HG03135 (cell line): ENCODE measurements at regions not wholly inside any gene's neighbourhood (a gene's known extent, or its start where the extent isn't known, plus 50 kb on each side); places are given as distances from the start of the nearest gene placed in this dataset.
A peak's percentile ranks its signal among the peaks of the same experiment; 100 is the strongest.
"Not testable (repeated sequence)": the region's sequence is repeated elsewhere in the genome, so short reads cannot be mapped to it uniquely, and the experiment has no call there.

Experiments
- ATAC-seq: cut with Tn5 transposase; IDR thresholded peaks from one replicate; pipeline ENCODE4 v1.9.1; 2021; ENCODE audit warnings: mild to moderate bottlenecking, moderate library complexity; ENCODE audit not compliant: unreplicated experiment

- ATAC-seq, result no peak
Measured at GRCh38 chr2:230593765-230594164, 118.9 kb upstream of the CAB39 start.

DNA sequence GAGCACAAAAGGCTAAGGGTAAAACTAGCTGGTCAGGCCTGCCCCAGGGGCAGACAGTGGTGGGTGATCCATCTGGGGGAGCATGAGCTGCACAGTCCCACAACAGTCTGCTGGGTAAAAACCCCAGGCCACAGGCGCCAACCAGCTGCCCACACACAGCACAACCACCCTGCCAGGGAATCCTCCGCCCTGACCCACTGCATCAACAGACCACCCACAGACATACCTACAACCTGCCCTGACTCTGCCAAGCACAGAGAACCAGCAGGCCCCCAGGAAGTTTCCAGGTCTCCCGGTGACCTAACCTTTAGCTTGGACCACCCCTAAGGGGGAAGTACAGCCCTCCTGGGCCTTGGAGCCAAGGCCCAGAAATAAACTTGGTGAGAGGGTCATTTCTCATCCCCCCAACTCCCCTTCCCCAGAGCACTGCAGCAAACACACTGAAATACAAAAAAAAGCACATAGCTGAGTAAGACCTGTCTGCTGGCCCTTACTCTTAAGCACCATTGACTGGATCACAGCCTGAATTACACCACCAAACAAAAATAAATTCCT lies 118.3 kb upstream of the CAB39 start:
- no peak for ATAC-seq

DNA sequence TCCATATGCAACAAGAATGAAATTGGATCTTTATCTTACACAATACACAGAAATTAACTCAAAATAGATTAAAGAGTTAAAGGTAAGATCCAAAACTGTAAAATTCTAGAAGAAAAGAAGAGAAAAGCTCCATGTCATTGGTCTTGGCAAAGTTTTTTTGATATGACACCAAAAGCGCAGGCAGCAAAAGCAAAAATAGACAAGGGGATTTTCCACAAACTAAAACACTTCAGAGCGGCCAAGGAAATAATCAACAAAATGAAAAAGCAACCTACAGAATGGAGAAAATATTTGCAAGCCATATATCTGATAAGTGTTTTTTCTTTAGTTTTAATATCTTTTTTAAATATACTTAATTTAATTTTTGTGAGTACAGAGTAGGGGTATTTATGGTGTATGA lies 112.8 kb upstream of the CAB39 start:
- ATAC-seq, result no peak

DNA sequence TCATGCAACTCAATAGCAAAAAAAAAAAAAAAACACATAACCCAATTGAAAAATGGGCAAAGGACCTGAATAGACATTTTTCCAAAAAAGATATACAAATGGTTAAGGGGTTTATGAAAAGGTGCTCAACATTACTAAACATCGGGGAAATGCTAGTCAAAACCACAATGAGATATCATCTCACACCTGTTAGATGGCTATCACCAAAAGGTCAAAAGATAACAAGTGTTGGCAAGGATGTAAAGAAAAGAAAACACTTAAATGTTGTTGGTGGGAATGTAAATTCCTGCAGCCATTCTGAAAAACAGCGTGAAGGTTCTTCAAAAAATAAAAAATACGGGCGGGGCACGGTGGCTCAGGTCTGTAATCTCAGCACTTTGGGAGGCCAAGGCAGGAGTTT lies 112.4 kb upstream of the CAB39 start:
- ATAC-seq, result no peak

DNA sequence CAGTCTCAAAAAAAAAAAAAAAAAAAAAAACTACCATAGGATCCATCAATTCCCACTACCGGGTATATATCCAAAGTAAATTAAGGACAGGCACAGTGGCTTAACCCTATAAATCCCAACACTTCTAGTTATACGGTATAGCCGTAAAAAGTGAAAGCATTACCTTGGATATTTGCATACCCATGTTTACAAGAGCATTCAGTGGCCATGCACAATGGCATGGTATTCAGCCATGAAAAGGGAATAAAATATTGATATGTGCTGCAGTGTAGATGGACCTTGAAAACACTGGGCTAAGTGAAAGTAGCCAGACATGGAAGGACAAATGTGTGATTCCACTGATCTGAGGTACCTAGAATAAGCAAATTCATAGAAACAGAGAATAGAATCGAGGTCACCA lies 111.8 kb upstream of the CAB39 start:
- ATAC-seq, result no peak

DNA sequence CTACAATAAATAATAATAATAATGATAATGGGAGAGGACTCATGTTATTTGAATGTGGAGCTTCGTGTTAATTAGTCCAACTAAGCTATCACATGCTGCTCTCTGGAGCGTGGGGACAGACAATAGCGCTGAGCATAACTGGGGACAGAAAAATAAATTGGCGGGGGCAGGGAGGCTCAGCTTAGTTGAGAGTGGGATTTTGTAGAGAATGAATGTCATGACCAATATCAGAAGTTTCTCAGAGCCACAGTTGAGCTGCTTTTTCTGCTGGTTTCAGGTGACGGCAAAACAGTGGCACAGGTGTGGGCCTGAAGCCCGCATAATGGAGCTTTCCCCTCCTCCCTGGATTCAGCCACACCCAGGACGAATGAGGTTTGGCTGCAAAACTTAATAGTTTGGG lies 111.1 kb upstream of the CAB39 start:
- peak; percentile 58 for ATAC-seq

DNA sequence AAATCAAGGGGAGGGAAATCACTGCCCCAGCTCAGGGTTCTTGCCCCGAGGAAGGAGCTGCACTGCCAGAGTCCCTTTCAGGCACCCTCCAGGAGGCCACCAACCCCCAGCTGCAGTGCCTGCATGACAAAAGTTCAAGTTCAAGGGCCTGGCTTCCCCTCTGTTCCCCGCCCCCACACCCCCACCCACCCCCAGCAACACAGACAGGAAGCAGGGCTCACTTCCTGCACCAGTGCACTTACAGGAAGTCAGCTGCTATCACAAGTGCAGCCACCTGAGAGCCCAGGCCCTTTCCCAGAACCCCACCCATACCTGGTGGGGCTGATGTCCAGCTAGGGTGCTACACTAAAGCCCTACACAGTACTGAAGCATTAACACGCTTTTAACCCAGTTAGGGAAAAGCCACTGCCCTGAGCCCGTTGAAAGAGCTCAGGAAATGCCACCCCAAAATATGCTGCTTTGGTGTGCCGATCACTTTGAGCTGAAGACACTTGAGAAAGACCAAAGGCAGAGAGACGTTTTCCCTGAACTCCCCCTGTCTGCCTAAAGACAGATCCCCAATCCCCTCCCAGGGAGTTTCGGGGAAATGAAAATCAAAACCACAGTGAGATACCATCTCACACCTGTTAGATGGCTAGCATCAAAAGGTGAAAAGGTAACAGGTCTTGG lies 109.9 kb upstream of the CAB39 start:
- ATAC-seq, result peak; percentile 60

GRCh38 chr2:230603317-230603716 lies 109.3 kb upstream of the CAB39 start:
- ATAC-seq, result not testable (repeated sequence)

DNA sequence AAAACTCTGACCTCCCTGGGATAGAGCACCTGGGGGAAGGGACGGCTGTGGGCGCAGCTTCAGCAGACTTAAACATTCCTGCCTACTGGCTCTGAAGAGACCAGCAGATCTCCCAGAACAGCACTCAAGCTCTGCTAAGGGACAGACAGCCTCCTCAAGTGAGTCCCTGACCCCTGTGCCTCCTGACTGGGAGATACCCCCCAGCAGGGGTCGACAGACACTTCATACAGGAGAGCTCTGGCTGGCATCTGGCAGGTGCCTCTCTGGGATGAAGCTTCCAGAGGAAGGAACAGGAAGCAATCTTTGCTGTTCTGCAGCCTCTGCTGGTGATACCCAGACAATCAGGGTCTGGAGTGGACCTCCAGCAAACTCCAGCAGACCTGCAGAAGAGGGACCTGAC lies 108.5 kb upstream of the CAB39 start:
- not testable (repeated sequence) for ATAC-seq

DNA sequence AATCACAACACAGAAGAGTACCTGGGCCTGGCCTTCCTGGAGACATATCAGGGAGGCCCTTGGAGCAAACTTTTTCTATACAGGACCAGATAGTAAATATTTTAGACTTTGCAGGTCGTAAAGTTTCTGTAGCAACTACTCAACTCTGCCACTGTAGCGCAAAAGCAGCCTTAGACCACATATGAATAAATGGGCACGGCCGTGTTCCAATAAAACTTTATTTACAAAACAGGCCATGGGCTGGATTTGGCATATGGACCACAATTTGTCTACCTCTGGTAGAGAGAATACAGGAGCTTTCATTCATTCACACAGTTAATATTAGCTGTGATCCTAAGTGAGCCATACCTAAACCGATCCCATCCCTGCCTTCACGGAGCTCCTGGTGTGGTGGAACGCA lies 98.6 kb upstream of the CAB39 start:
- ATAC-seq, result no peak

GRCh38 chr2:230614913-230615332 lies 97.7 kb upstream of the CAB39 start:
- ATAC-seq, result peak; percentile 60

DNA sequence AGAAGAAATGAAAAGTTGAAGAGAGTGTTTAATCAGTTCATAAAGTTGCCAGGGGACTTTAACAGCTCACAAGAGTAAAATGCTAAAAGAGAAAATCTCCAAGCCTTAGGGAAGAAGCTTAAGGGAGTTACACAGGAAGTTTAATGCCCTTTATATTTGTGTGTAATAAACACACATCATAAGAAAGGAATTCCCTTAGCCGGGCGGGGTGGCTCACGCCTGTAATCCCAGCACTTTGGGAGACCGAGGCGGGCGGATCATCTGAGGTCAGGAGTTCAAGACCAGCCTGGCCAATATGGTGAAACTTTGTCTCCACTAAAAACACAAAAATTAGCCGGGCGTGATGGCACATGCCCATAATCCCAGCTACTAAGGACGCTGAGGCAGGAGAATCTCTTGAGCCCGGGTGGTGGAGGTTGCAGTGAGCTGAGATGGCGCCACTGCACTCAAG lies 95.4 kb upstream of the CAB39 start:
- not testable (repeated sequence) for ATAC-seq

DNA sequence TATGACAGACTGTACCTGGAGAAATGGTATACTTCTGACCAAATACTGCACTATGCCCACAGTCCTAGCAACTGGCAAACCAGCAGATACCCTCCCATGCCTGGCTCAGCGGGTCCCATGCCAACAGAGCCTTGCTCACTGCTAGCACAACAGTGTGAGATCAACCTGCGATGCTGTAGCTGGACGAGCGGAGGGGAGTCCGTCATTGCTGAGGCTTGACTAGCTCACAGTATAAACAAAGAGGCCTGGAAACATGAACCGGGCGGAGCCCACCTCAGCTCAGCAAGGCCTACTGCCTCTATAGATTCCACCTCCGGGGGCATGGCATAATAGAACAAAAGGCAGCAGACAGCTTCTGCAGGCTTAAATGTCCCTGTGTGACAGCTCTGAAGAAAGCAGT lies 93.2 kb upstream of the CAB39 start:
- no peak for ATAC-seq

- ATAC-seq, result not testable (repeated sequence)
Measured at GRCh38 chr2:230625220-230625619, 87.4 kb upstream of the CAB39 start.

DNA sequence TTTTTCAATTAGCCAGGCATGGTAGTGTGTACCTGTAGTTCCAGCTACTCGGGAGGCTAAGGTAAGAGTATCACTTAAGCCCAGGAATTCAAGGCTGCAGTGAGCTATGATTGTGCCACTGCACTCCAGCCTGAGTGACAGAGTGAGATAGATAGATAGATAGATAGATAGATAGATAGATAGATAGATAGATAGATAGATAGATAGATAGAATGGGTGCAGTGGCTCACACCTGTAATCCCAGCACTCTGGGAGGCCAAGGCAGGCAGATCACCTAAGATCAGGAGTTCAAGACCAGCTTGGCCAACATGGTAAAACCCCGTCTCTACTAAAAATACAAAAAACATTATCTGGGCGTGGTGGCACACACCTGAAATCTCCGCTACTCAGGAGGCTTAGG lies 85.6 kb upstream of the CAB39 start:
- ATAC-seq, result not testable (repeated sequence)

- ATAC-seq, result no peak
Measured at GRCh38 chr2:230627806-230628724, 84.6 kb upstream of the CAB39 start.

DNA sequence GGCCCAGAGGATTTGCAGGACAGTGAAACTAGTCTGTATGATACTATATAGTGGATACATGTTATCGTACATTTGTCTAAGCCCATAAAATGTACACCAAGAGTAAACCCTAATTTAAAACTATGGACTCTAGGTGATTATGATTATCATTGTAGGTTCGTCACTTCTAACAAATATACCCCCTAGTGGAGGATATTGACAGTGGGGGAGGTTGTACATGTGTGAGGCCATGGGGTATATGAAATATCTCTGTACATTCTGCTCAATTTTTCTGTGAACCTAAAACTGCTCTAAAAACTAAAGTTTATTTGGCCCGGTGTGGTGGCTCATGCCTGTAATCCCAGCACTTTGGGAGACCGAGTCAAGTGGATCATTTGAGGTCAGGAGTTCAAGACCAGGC lies 81.2 kb upstream of the CAB39 start:
- ATAC-seq, result no peak

DNA sequence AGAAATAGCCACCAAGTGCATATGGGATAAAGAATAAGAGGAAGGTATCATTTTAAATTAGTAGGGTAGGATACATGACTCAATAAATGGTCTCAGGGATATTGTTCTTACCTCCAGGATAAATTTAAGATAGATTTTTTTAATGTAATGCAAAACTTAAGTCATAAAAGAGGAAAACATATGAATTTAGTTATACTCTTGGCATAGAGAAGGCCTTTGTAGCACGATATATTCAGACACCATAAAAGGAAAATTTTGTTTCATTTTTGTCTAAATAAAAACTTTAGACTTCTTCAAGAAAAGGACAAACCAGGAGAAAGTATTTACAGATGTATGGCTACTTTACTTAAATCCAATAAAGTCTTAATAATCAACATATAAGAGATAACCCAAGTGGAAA lies 78.5 kb upstream of the CAB39 start:
- no peak for ATAC-seq

- ATAC-seq, result not testable (repeated sequence)
Measured at GRCh38 chr2:230634721-230635313, 77.8 kb upstream of the CAB39 start.

GRCh38 chr2:230636684-230637271 lies 75.9 kb upstream of the CAB39 start:
- peak; percentile 47 for ATAC-seq

- ATAC-seq, result not testable (repeated sequence)
Measured at GRCh38 chr2:230637486-230637885, 75.2 kb upstream of the CAB39 start.
